SK-N-MC (cell line): ENCODE measurements at regions not wholly inside any gene's neighbourhood (a gene's known extent, or its start where the extent isn't known, plus 50 kb on each side); places are given as distances from the start of the nearest gene placed in this dataset.
"Not testable (repeated sequence)": the region's sequence is repeated elsewhere in the genome, so short reads cannot be mapped to it uniquely, and the experiment has no call there.

Source experiments
- DNase-seq: peaks from one replicate; pipeline ENCODE4 v3.0.0-alpha.2; 2011; ENCODE audit warnings: low read depth, low spot score
- H3K27ac ChIP-seq: fragments of 200-600 bp; sonication (generic); 2 replicates; pipeline ENCODE4 v1.5.1; 2016; ENCODE audit warnings: mixed run types
- H3K36me3 ChIP-seq: fragments of 200-600 bp; sonication (generic); 2 replicates; pipeline ENCODE4 v1.6.1; 2017; ENCODE audit warnings: antibody characterized with exemption, low read length, mixed read lengths; ENCODE audit not compliant: insufficient read depth
- H3K4me3 ChIP-seq: fragments of 200-600 bp; sonication (generic); 2 replicates; pipeline ENCODE4 v1.5.1; 2016
- H3K9ac ChIP-seq: fragments of 200-600 bp; sonication (generic); 2 replicates; pipeline ENCODE4 v1.8.0; 2017; ENCODE audit warnings: mixed run types, mixed read lengths; ENCODE audit not compliant: insufficient read length
- H3K9me3 ChIP-seq: fragments of 200-600 bp; sonication (generic); 2 replicates; pipeline ENCODE4 v1.6.1; 2017; ENCODE audit warnings: low read depth, mild to moderate bottlenecking, antibody characterized with exemption, low read length, moderate library complexity, mixed read lengths
- EZH2 ChIP-seq: fragments of 200-600 bp; sonication (generic); IDR thresholded peaks from one replicate; pipeline ENCODE4 v1.6.1; 2017; ENCODE audit warnings: antibody characterized with exemption
- FOXP2 ChIP-seq: optimal IDR thresholded peaks from 2 replicates; pipeline ENCODE3; 2011; ENCODE audit warnings: mild to moderate bottlenecking, moderate library complexity; ENCODE audit not compliant: insufficient read depth; ENCODE audit errors: extremely low read length, control extremely low read depth
- POLR2AphosphoS5 ChIP-seq: IDR thresholded peaks from 2 replicates; pipeline ENCODE4 v1.6.1; 2012; ENCODE audit warnings: mild to moderate bottlenecking, low read depth, low read length, borderline replicate concordance

DNA sequence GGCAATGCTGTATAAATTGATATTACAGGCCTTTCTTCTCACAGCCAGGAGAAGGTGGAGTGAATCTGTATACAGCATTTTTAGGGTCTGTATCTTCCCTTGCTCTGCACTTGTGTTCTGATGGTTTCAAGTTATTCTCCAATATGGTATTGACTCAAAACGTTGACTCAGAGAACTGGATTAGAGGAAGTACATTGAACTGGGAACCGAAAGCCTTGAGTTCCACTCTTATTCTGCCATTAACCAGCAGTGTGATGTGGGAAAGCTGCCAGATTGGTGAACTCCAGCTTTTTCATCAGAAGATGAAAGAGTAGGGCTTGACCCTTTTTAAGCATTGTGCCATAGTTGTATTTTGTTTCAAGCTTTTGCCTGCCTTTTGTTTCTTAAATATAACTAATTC is 167.7 kb downstream of the SPRY2 start:
- Histone ChIP-seq H3K36me3 (no peaks in the 10 kb centered on the region), H3K9me3 (no peaks in the 10 kb centered on the region), H3K9ac (no peak overlapping the region), H3K4me3 (no peak overlapping the region), H3K27ac (no peak overlapping the region)
- no peak for DNase-seq
- no peak for TF ChIP-seq FOXP2
- no peak for TF ChIP-seq EZH2
- no peak for TF ChIP-seq POLR2AphosphoS5

DNA sequence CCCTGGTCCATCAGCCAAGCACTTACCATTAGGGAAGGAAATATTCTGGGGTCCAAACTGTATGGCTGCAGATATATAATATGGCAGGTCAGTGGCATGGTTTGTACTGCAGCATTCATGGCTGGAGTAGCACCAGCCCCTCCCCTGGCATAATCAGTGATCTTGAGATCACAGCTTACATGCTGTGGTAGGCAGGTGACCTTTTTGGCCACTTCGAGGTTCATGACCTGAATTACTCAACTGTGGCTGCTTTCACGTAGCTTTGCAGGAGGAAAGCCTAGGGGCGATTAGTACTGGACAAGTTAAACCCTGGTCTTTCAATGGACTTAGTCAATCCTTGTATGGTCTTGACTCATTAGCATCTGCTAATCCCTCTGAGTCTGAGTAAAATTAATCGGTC is 169.8 kb downstream of the SPRY2 start:
- H3K27ac ChIP-seq: no peak overlapping the region
- no peak for DNase-seq
- TF ChIP-seq FOXP2 (no peak), EZH2 (no peak), POLR2AphosphoS5 (no peak)
- no peak overlapping the region for H3K4me3 ChIP-seq
- no peak overlapping the region for H3K9ac ChIP-seq
- H3K9me3 ChIP-seq: no peaks in the 10 kb centered on the region
- H3K36me3 ChIP-seq: no peaks in the 10 kb centered on the region

- Histone ChIP-seq H3K9me3 (no peaks in the 10 kb centered on the region), H3K4me3 (no peak overlapping the region)
Observed at GRCh38 chr13:80168089-80168850, 172.7 kb downstream of the SPRY2 start.

DNA sequence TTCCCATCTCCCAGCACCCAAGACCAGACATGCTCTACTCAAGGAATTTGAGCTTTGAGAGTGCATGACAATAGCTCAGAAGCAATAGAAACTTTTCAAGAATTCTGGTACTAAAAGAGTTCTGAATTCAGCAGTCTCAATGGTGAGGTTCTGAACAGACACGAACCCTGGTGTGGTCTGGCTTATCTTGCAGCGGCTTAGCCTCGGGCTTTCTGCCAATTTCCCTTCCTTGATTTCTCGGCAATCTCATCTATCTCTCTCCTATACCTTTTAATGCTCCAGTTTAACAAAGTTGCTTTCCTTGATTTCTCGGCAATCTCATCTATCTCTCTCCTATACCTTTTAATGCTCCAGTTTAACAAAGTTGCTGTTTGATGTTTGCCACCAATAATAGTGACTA is 174.6 kb downstream of the SPRY2 start:
- Histone ChIP-seq H3K4me3 (no peak overlapping the region), H3K27ac (no peak overlapping the region), H3K9ac (no peak overlapping the region), H3K36me3 (no peaks in the 10 kb centered on the region), H3K9me3 (no peaks in the 10 kb centered on the region)
- no peak for DNase-seq
- no peak for TF ChIP-seq POLR2AphosphoS5

More at GRCh38 chr13:80168089-80168850, 172.7 kb downstream of the SPRY2 start:
- peak; percentile 24 for DNase-seq
- TF ChIP-seq EZH2: no peak
- TF ChIP-seq POLR2AphosphoS5: no peak
- no peak for TF ChIP-seq FOXP2
- Histone ChIP-seq H3K27ac (no peak overlapping the region), H3K9ac (no peak overlapping the region), H3K36me3 (no peaks in the 10 kb centered on the region)

DNA sequence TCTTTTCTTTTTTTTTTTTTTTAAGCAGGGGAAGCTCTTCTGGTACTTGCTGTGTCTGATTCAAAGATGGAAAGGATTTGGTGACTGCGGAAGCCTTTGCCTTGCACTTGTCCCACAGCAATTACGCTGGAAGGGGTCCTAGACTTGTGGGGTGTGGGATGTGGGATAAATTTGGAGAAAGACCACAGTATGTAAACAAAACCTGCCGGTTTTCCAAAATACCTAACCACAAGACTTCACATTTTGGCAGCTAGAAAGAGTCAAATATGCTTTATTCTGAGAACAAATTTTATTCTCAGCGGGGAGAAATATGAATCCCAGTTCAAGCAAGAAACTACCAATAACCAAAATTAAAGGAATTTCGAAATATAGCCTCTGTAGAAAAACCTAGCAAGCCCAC is 176.5 kb downstream of the SPRY2 start:
- TF ChIP-seq EZH2 (no peak), POLR2AphosphoS5 (no peak), FOXP2 (no peak)
- DNase-seq: no peak
- peak overlapping the region; percentile 11 for H3K9ac ChIP-seq
- peak overlapping the region; percentile 32; the same call in 1 of the 2 replicates for H3K4me3 ChIP-seq
- no peaks in the 10 kb centered on the region for H3K36me3 ChIP-seq
- H3K27ac ChIP-seq: peak overlapping the region; percentile 74
- no peaks in the 10 kb centered on the region for H3K9me3 ChIP-seq

GRCh38 chr13:80161896-80162295 is 179.0 kb downstream of the SPRY2 start:
- H3K27ac ChIP-seq: no peak overlapping the region
- H3K4me3 ChIP-seq: no peak overlapping the region
- H3K36me3 ChIP-seq: no peaks in the 10 kb centered on the region
- DNase-seq: no peak
- TF ChIP-seq POLR2AphosphoS5: no peak
- TF ChIP-seq EZH2: no peak
- no peak overlapping the region for H3K9ac ChIP-seq
- H3K9me3 ChIP-seq: no peaks in the 10 kb centered on the region

DNA sequence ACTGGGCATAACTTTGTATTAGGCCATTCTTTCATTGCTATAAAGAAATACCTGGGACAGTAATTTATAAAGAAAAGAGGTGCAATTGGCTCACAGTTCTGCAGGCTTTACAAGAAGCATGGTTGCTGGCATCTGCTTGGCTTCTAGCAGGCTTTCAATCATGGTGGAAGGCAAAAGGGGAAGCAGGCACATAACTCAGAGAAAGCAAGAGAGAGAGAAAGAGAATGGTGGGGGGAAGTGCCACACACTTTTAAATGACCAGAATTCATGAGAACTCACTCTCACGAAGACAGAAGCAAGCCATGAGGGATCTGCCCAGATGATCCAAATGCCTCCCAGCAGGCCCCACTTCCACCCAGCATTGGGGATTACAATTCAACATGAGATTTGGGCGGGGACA is 179.7 kb downstream of the SPRY2 start:
- Histone ChIP-seq H3K9me3 (no peaks in the 10 kb centered on the region), H3K36me3 (no peaks in the 10 kb centered on the region), H3K9ac (no peak overlapping the region), H3K27ac (no peak overlapping the region), H3K4me3 (no peak overlapping the region)
- no peak for TF ChIP-seq FOXP2
- no peak for TF ChIP-seq EZH2
- TF ChIP-seq POLR2AphosphoS5: no peak
- DNase-seq: no peak

- Histone ChIP-seq H3K27ac (no peak overlapping the region), H3K9ac (no peak overlapping the region), H3K9me3 (no peaks in the 10 kb centered on the region), H3K36me3 (no peaks in the 10 kb centered on the region), H3K4me3 (no peak overlapping the region)
- TF ChIP-seq POLR2AphosphoS5 (no peak), EZH2 (no peak)
- no peak for DNase-seq
Observed at GRCh38 chr13:80160110-80160509, 180.8 kb downstream of the SPRY2 start.

DNA sequence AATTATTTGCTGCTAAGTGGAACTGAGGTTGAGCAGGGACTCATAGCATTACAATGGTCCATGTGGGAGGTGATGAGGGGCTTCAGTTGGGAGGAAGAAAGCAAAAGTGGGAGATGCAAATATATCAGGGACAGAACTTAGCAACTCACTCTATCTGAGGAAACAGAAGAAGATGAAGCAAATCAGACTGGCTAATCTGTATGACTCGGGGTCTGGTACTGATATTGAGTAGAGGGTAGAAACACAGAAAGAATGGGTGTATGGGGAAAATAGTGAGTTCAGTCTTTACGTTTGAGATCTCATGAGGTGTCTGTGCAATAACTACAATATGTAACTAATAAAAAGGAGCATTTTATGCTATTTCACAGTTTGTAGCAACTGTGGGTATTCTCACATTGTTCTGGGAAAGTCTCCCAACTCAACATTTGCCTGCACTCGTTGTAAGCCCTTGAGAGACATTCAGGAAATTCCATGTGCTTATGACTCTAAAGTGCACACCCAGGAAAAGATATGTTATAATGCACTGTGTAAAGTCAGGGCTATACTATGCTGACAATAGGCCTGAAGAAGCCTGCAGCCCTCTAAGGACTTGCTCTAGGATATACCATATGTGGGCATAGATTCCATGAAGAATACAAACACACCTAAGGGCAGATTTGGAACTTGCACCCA is 183.5 kb downstream of the SPRY2 start:
- H3K4me3 ChIP-seq: peak overlapping the region; percentile 8; the same call in 1 of the 2 replicates
- peak overlapping the region; percentile 88 for H3K27ac ChIP-seq
- H3K9me3 ChIP-seq: no peaks in the 10 kb centered on the region
- H3K9ac ChIP-seq: no peak overlapping the region
- TF ChIP-seq FOXP2 (no peak), POLR2AphosphoS5 (no peak), EZH2 (no peak)
- peak; percentile 39 for DNase-seq
- no peaks in the 10 kb centered on the region for H3K36me3 ChIP-seq

GRCh38 chr13:80152142-80152541 is 188.8 kb downstream of the SPRY2 start:
- H3K36me3 ChIP-seq, H3K9me3 ChIP-seq, H3K4me3 ChIP-seq, H3K27ac ChIP-seq, H3K9ac ChIP-seq, DNase-seq: not testable (repeated sequence)
